MCF 10A (cell line): ENCODE measurements at regions not wholly inside any gene's neighbourhood (a gene's known extent, or its start where the extent isn't known, plus 50 kb on each side); places are given as distances from the start of the nearest gene placed in this dataset.

Experiments used
- BruUV-seq: library from RNA; stranded (reverse); fragments of 400-500 nt; replicated peaks from 2 replicates; lab custom pipeline; 2021; lab: Mats Ljungman, UMichigan
- CTCF ChIA-PET: fragments of 300-600 bp; sonication (Branson Sonifier 250); formaldehyde crosslinking; extraction: SDS; loops from one replicate; lab custom pipeline; 2021; ENCODE audit warnings: antibody characterized with exemption, inconsistent platforms; lab: Yijun Ruan, JAX
- POLR2A ChIA-PET: fragments of 300-600, 350-650 bp; sonication (Branson Sonifier 250); formaldehyde crosslinking; extraction: SDS; loops from one replicate; lab custom pipeline; 2020; ENCODE audit warnings: antibody characterized with exemption, inconsistent platforms; lab: Yijun Ruan, JAX
- DNase-seq: peaks from one replicate; pipeline ENCODE4 v3.0.0-alpha.2; 2018; ENCODE audit not compliant: unreplicated experiment
- H3K27ac Mint-ChIP-seq: one replicate; pipeline ENCODE4 v1.8.0; 2022; ENCODE audit warnings: mild to moderate bottlenecking, low read depth, mixed read lengths; ENCODE audit not compliant: unreplicated experiment
- H3K27me3 Mint-ChIP-seq: one replicate; pipeline ENCODE4 v1.8.0; 2022; ENCODE audit warnings: mixed read lengths; ENCODE audit not compliant: insufficient read depth, unreplicated experiment
- H3K36me3 Mint-ChIP-seq: one replicate; pipeline ENCODE4 v1.8.0; 2022; ENCODE audit warnings: mild to moderate bottlenecking, moderate library complexity, mixed read lengths; ENCODE audit not compliant: insufficient read depth, unreplicated experiment
- H3K4me1 Mint-ChIP-seq: one replicate; pipeline ENCODE4 v1.8.0; 2022; ENCODE audit warnings: mixed read lengths; ENCODE audit not compliant: insufficient read depth, unreplicated experiment
- H3K4me3 Mint-ChIP-seq: one replicate; pipeline ENCODE4 v1.8.0; 2022; ENCODE audit warnings: mild to moderate bottlenecking, moderate library complexity, mixed read lengths; ENCODE audit not compliant: unreplicated experiment
- H3K9me3 Mint-ChIP-seq: one replicate; pipeline ENCODE4 v1.8.0; 2022; ENCODE audit warnings: mixed read lengths; ENCODE audit not compliant: unreplicated experiment
- intact Hi-C: fragments of 100-400 bp; cut with micrococcal nuclease; formaldehyde crosslinking; loops from 2 replicates; pipeline ENCODE4 v1.14.1; 2022
- TF ChIP-seq, protein P1 (sequence below): fragments of 200-600 bp; IDR thresholded peaks from one replicate; pipeline ENCODE4 v1.8.0; 2022; ENCODE audit warnings: antibody characterized with exemption, mild to moderate bottlenecking; ENCODE audit not compliant: unreplicated experiment

- TF ChIP-seq, protein P1, sequence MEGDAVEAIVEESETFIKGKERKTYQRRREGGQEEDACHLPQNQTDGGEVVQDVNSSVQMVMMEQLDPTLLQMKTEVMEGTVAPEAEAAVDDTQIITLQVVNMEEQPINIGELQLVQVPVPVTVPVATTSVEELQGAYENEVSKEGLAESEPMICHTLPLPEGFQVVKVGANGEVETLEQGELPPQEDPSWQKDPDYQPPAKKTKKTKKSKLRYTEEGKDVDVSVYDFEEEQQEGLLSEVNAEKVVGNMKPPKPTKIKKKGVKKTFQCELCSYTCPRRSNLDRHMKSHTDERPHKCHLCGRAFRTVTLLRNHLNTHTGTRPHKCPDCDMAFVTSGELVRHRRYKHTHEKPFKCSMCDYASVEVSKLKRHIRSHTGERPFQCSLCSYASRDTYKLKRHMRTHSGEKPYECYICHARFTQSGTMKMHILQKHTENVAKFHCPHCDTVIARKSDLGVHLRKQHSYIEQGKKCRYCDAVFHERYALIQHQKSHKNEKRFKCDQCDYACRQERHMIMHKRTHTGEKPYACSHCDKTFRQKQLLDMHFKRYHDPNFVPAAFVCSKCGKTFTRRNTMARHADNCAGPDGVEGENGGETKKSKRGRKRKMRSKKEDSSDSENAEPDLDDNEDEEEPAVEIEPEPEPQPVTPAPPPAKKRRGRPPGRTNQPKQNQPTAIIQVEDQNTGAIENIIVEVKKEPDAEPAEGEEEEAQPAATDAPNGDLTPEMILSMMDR: no peak
- ChIA-PET POLR2A (no interaction called here), CTCF (no interaction called here)
- Mint-ChIP-seq H3K4me3 (no peak overlapping the region), H3K36me3 (peaks cover 6% of the 10 kb centered on the region), H3K27me3 (no peaks in the 10 kb centered on the region), H3K4me1 (peaks cover 9% of the 10 kb centered on the region), H3K9me3 (no peaks in the 10 kb centered on the region), H3K27ac (no peak overlapping the region)
- intact Hi-C loops: no loop called here
- DNase-seq: no peak
- BruUV-seq: no TSS peak
These were observed 948.6 kb downstream of the GATA3 start for GRCh38 chr10:9003122-9003521.

- intact Hi-C loops: no loop called here
- no peak overlapping the region for H3K4me3 Mint-ChIP-seq
- no peaks in the 10 kb centered on the region for H3K4me1 Mint-ChIP-seq
- BruUV-seq: no TSS peak
- peaks cover 6% of the 10 kb centered on the region for H3K36me3 Mint-ChIP-seq
- no peaks in the 10 kb centered on the region for H3K27me3 Mint-ChIP-seq
- DNase-seq: no peak
- CTCF ChIA-PET: no interaction called here
- TF ChIP-seq, protein P1: no peak
- POLR2A ChIA-PET: interaction anchor here (1.1 to 1.2 kb wide), 2 partner anchors 43 to 75 kb away, joined by 4 read pairs; no protein-coding TSS in a partner anchor
- no peaks in the 10 kb centered on the region for H3K9me3 Mint-ChIP-seq
- no peak overlapping the region for H3K27ac Mint-ChIP-seq
These were observed 950.2 kb downstream of the GATA3 start for GRCh38 chr10:9004736-9005135.

GRCh38 chr10:9009505-9009904 is 955.0 kb downstream of the GATA3 start:
- Mint-ChIP-seq H3K27me3 (no peaks in the 10 kb centered on the region), H3K9me3 (no peaks in the 10 kb centered on the region), H3K27ac (no peak overlapping the region), H3K36me3 (no peaks in the 10 kb centered on the region), H3K4me1 (peaks cover 4% of the 10 kb centered on the region), H3K4me3 (no peak overlapping the region)
- POLR2A ChIA-PET: interaction anchor here (0.6 kb wide), 1 partner anchor 77 kb away, joined by 4 read pairs; no protein-coding TSS in a partner anchor
- intact Hi-C loops: no loop called here
- BruUV-seq: no TSS peak
- no peak for DNase-seq
- TF ChIP-seq, protein P1: no peak
- CTCF ChIA-PET: no interaction called here

DNA sequence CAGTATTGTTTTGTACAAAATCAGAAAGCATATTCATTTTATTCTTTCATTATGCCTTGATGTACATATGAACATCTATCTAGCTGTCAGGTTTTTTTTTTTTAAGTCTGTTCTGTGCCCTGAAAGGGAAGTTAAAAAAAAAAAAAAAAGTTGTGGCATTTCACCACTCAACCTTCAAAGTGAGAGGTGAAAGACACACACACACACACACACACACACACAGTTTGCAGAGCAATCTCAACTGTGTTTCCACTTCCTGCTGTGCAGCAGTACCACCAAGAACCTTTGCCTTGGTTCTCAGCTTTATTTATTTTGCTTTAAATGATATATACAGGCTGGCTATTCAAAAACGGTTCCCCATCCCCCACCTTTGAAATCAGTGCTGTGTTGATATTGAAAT is 955.6 kb downstream of the GATA3 start:
- peaks cover 4% of the 10 kb centered on the region for H3K4me1 Mint-ChIP-seq
- ChIA-PET CTCF (interaction anchor here (1.0 kb wide), 1 partner anchor 32 kb away, joined by 3 read pairs; no protein-coding TSS in a partner anchor), POLR2A (interaction anchor here (1.0 kb wide), 1 partner anchor 44 kb away, joined by 3 read pairs; no protein-coding TSS in a partner anchor)
- intact Hi-C loops: no loop called here
- no peaks in the 10 kb centered on the region for H3K27me3 Mint-ChIP-seq
- no peaks in the 10 kb centered on the region for H3K36me3 Mint-ChIP-seq
- TF ChIP-seq, protein P1: no peak
- BruUV-seq: no TSS peak
- no peak overlapping the region for H3K4me3 Mint-ChIP-seq
- H3K27ac Mint-ChIP-seq: no peak overlapping the region
- DNase-seq: no peak
- no peaks in the 10 kb centered on the region for H3K9me3 Mint-ChIP-seq
